Stomach (tissue), 4 donors: ENCODE measurements at regions not wholly inside any gene's neighbourhood (a gene's known extent, or its start where the extent isn't known, plus 50 kb on each side); places are given as distances from the start of the nearest gene placed in this dataset.

Source experiments
- POLR2A ChIP-seq, 4 donors: fragments of 450-650 bp; IDR thresholded peaks; one replicate each; pipeline ENCODE4 v1.6.1; 2016; ENCODE audit warnings: antibody characterized with exemption in 4 of 4, control low read depth in 2 of 4, mild to moderate bottlenecking in 1 of 4, moderate library complexity in 1 of 4
- TF ChIP-seq, protein P1 (sequence below), 7 experiments: fragments of 450-650 bp in 4 of 7; fragments of 200-600 bp in 3 of 7; sonication (generic) in 3 of 7; IDR thresholded peaks; one replicate each; pipeline ENCODE4 v1.5.1; 2016 to 2019; ENCODE audit warnings: antibody characterized with exemption in 7 of 7, control low read depth in 2 of 7, mild to moderate bottlenecking in 1 of 7

DNA sequence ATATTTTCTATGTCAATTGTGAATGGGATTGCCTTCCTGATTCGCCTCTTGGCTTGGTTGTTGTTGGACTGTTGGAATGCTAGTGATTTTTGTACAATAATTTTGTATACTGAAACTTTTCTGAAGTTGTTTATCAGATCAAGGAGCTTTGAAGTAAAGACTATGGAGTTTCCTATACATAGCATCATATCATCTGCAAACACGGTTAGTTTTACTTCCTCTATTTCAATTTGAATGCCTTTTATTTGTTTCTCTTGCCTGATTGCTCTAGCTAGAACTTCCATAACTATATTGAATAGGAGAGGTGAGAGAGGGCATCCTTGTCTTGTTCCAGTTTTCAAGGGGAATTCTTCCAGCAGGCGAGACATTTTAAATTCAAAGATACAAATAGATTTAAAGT, 226.5 kb downstream of the FBXO8 start:
- TF ChIP-seq, protein P1, sequence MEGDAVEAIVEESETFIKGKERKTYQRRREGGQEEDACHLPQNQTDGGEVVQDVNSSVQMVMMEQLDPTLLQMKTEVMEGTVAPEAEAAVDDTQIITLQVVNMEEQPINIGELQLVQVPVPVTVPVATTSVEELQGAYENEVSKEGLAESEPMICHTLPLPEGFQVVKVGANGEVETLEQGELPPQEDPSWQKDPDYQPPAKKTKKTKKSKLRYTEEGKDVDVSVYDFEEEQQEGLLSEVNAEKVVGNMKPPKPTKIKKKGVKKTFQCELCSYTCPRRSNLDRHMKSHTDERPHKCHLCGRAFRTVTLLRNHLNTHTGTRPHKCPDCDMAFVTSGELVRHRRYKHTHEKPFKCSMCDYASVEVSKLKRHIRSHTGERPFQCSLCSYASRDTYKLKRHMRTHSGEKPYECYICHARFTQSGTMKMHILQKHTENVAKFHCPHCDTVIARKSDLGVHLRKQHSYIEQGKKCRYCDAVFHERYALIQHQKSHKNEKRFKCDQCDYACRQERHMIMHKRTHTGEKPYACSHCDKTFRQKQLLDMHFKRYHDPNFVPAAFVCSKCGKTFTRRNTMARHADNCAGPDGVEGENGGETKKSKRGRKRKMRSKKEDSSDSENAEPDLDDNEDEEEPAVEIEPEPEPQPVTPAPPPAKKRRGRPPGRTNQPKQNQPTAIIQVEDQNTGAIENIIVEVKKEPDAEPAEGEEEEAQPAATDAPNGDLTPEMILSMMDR (IDR thresholded peaks at IDR 0.05), result no peak
- TF ChIP-seq POLR2A (IDR thresholded peaks at IDR 0.05), result no peak
